ENCODE measurements at regions not wholly inside any gene's neighbourhood (a gene's known extent, or its start where the extent isn't known, plus 50 kb on each side); places are given as distances from the start of the nearest gene placed in this dataset.

DNA sequence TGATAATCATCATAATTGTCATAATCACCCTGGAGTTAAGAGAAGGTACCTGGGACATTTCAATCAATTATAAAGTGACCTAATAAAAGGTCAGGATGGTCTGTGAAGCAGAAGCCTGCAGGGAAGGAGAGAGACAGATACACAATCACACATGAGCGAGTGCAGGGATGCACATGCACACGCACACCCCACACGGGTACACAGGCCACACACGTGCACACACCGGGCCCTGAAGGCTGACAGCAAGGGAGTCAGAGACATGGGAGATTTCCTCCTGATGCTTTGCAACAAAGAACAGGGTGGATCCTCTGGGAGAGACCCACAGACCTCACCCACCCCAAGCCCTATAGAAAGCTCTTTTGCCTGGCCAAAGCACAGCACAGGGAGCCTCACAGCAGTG is 82.3 kb upstream of the ZC3H12A start:
- H3K4me1 ChIP-seq (replicated peaks in 1 of 2), result no peaks in the 10 kb centered on the region
- WGBS, 4 donors, result 31 to 78% (median 64%) methylated on average over 5 of the region's 5 CpGs
- no peaks in the 10 kb centered on the region for H3K36me3 ChIP-seq (replicated peaks in 1 of 2)
- no peak for TF ChIP-seq CTCF (IDR thresholded peaks at IDR 0.05)
- no peak for TF ChIP-seq POLR2A (IDR thresholded peaks at IDR 0.05)
- H3K27ac ChIP-seq, result no peak overlapping the region
- peaks cover 10% of the 10 kb centered on the region for H3K27me3 ChIP-seq
- no peak overlapping the region for H3K4me3 ChIP-seq
- DNase-seq, result no peak
- H3K9me3 ChIP-seq (replicated peaks in 1 of 3), result no peaks in the 10 kb centered on the region
- intact Hi-C loops (cut with DNase I), result no loop called here

- Histone ChIP-seq H3K9me3 (replicated peaks in 1 of 3) (no peaks in the 10 kb centered on the region), H3K4me3 (no peak overlapping the region), H3K27me3 (peaks cover 21% of the 10 kb centered on the region), H3K27ac (no peak overlapping the region), H3K36me3 (replicated peaks in 1 of 2) (no peaks in the 10 kb centered on the region), H3K4me1 (replicated peaks in 1 of 2) (no peaks in the 10 kb centered on the region)
- DNase-seq, result no peak
- intact Hi-C loops (cut with DNase I), result no loop called here
- WGBS, 4 donors, result 46 to 69% (median 57%) methylated on average over 7 to 11 of the region's 11 CpGs
- no peak for TF ChIP-seq CTCF (IDR thresholded peaks at IDR 0.05)
Measured at GRCh38 chr1:37393173-37394120, 80.9 kb upstream of the ZC3H12A start.

DNA sequence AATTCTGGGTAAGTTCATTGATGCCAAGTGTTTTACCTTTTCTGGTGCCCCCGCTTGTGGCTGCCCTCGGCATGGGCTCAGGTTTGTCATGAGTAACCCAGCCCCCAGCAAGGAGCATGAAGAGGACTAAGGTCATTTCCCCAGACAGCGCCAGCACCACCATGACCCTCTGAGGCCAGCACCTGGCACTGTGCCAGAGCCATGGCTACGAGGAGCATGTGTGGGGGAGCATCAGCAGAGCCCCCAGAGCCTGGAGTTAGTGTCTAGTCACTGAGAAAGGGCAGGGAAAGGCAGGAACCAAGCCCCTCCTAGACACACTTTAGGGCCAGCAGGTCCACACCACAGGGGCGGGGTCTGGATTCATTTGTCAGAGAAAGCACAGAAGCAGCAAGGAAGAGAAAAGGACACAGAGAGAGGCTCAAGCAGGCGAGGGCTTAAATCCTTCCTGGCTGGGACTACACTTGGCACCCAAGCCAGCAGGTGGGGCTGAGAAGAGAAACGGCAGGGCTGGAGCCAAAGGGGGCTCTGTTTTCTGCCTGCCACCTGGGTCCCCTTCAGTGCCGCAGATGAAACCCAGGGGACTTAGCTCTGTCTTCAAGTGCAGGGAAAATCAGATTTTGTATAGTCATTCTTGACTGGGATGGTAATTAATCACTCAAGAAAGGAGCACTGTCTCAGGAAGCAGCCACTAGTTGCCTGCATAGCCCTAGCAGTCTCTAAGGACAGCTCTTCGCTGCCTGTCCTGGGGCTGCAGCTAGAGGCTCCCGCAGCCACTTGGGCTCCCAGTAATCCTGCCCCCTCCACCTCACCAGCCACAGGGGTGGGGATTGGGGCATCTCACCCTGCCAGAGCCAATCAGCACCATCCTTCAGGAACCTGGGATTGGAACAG is 79.6 kb upstream of the ZC3H12A start:
- Histone ChIP-seq H3K9me3 (replicated peaks in 1 of 3) (no peaks in the 10 kb centered on the region), H3K4me3 (no peak overlapping the region), H3K27me3 (peaks cover 21% of the 10 kb centered on the region), H3K4me1 (replicated peaks in 1 of 2) (no peaks in the 10 kb centered on the region), H3K27ac (no peak overlapping the region), H3K36me3 (replicated peaks in 1 of 2) (no peaks in the 10 kb centered on the region)
- WGBS, 4 donors, result 25 to 34% (median 28%) methylated on average over 8 to 10 of the region's 10 CpGs
- no peak for DNase-seq
- intact Hi-C loops (cut with DNase I), result no loop called here
- no peak for TF ChIP-seq POLR2A (IDR thresholded peaks at IDR 0.05)
- TF ChIP-seq CTCF (IDR thresholded peaks at IDR 0.05), result no peak

- intact Hi-C loops (cut with DNase I), result no loop called here
- Histone ChIP-seq H3K4me1 (replicated peaks in 1 of 2) (no peaks in the 10 kb centered on the region), H3K36me3 (replicated peaks in 1 of 2) (no peaks in the 10 kb centered on the region), H3K4me3 (no peak overlapping the region), H3K27me3 (peaks cover 21% of the 10 kb centered on the region), H3K27ac (no peak overlapping the region), H3K9me3 (replicated peaks in 1 of 3) (no peaks in the 10 kb centered on the region)
- WGBS, 4 donors, result 86 to 95% (median 87%) methylated on average over 8 of the region's 8 CpGs
- DNase-seq, result no peak
- TF ChIP-seq CTCF (IDR thresholded peaks at IDR 0.05) (no peak), POLR2A (IDR thresholded peaks at IDR 0.05) (no peak)
Measured at GRCh38 chr1:37398096-37398495, 76.3 kb upstream of the ZC3H12A start.
